Stomach smooth muscle (tissue), 2 donors: ENCODE measurements at regions not wholly inside any gene's neighbourhood (a gene's known extent, or its start where the extent isn't known, plus 50 kb on each side); places are given as distances from the start of the nearest gene placed in this dataset.
"Not testable (repeated sequence)": the region's sequence is repeated elsewhere in the genome, so short reads cannot be mapped to it uniquely, and the experiment has no call there.

Experiments used
- H3K27ac ChIP-seq: one replicate; pipeline ENCODE4 v1.7.0; 2013; ENCODE audit warnings: mild to moderate bottlenecking, low read length, inconsistent platforms
- H3K27me3 ChIP-seq, 2 donors: one replicate each; pipeline ENCODE4 v1.7.0; 2013; ENCODE audit warnings: low read length in 2 of 2; ENCODE audit not compliant: insufficient read depth in 2 of 2, control insufficient read depth in 1 of 2
- H3K36me3 ChIP-seq, 2 donors: one replicate each; pipeline ENCODE4 v1.7.0; 2013; ENCODE audit warnings: low read length in 2 of 2; ENCODE audit not compliant: control insufficient read depth in 2 of 2, insufficient read depth in 2 of 2
- H3K4me1 ChIP-seq: one replicate; pipeline ENCODE4 v1.7.0; 2013; ENCODE audit warnings: low read length; ENCODE audit not compliant: control insufficient read depth, insufficient read depth
- H3K4me3 ChIP-seq, 2 donors: one replicate each; pipeline ENCODE4 v1.7.0; 2013; ENCODE audit warnings: low read length in 2 of 2
- H3K9ac ChIP-seq, 2 donors: one replicate each; pipeline ENCODE4 v1.7.0; 2013; ENCODE audit warnings: low read length in 2 of 2, mild to moderate bottlenecking in 1 of 2
- H3K9me3 ChIP-seq, 2 donors: one replicate each; pipeline ENCODE4 v1.7.0; 2013; ENCODE audit warnings: low read length in 2 of 2; ENCODE audit not compliant: control insufficient read depth in 2 of 2
- donor health status: healthy.
- donor health status: Pancreatic carcinoma.

GRCh38 chr3:101913168-101913567 lies 63.9 kb downstream of the NFKBIZ start:
- H3K27me3 ChIP-seq: no peaks in the 10 kb centered on the region
- H3K9me3 ChIP-seq: no peaks in the 10 kb centered on the region
- H3K27ac ChIP-seq: no peak overlapping the region
- H3K4me3 ChIP-seq: no peak overlapping the region
- H3K4me1 ChIP-seq: no peaks in the 10 kb centered on the region
- H3K36me3 ChIP-seq: no peaks in the 10 kb centered on the region
- no peak overlapping the region for H3K9ac ChIP-seq

- not testable (repeated sequence) for H3K27ac ChIP-seq, H3K27me3 ChIP-seq
Measured at GRCh38 chr3:101917761-101918160, 68.4 kb downstream of the NFKBIZ start.

GRCh38 chr3:101922151-101922725 lies 72.9 kb downstream of the NFKBIZ start:
- not testable (repeated sequence) for H3K9ac ChIP-seq, H3K27ac ChIP-seq, H3K36me3 ChIP-seq, H3K9me3 ChIP-seq, H3K27me3 ChIP-seq, H3K4me1 ChIP-seq, H3K4me3 ChIP-seq

More at GRCh38 chr3:101917761-101918160, 68.4 kb downstream of the NFKBIZ start:
- not testable (repeated sequence) for H3K36me3 ChIP-seq, H3K4me1 ChIP-seq, H3K9me3 ChIP-seq, H3K4me3 ChIP-seq, H3K9ac ChIP-seq

- H3K36me3 ChIP-seq, H3K9ac ChIP-seq, H3K4me3 ChIP-seq, H3K9me3 ChIP-seq, H3K27me3 ChIP-seq, H3K27ac ChIP-seq, H3K4me1 ChIP-seq: not testable (repeated sequence)
Measured at GRCh38 chr3:101924621-101925020, 75.3 kb downstream of the NFKBIZ start.

- H3K4me3 ChIP-seq, H3K27ac ChIP-seq: not testable (repeated sequence)
Measured at GRCh38 chr3:101925124-101925523, 75.8 kb downstream of the NFKBIZ start.

GRCh38 chr3:101925564-101925963 lies 76.2 kb downstream of the NFKBIZ start:
- Histone ChIP-seq H3K27me3 (no peaks in the 10 kb centered on the region), H3K9ac (no peak overlapping the region), H3K4me1 (no peaks in the 10 kb centered on the region), H3K27ac (no peak overlapping the region), H3K9me3 (no peaks in the 10 kb centered on the region), H3K4me3 (no peak overlapping the region), H3K36me3 (no peaks in the 10 kb centered on the region)

More at GRCh38 chr3:101925124-101925523, 75.8 kb downstream of the NFKBIZ start:
- not testable (repeated sequence) for H3K27me3 ChIP-seq, H3K4me1 ChIP-seq, H3K36me3 ChIP-seq, H3K9me3 ChIP-seq, H3K9ac ChIP-seq

GRCh38 chr3:101926594-101927105 lies 77.3 kb downstream of the NFKBIZ start:
- Histone ChIP-seq H3K4me3 (no peak overlapping the region), H3K27ac (no peak overlapping the region), H3K4me1 (no peaks in the 10 kb centered on the region)

GRCh38 chr3:101928890-101929289 lies 79.6 kb downstream of the NFKBIZ start:
- no peaks in the 10 kb centered on the region for H3K36me3 ChIP-seq
- H3K9ac ChIP-seq: no peak overlapping the region
- no peaks in the 10 kb centered on the region for H3K27me3 ChIP-seq
- H3K9me3 ChIP-seq: no peaks in the 10 kb centered on the region
- no peak overlapping the region for H3K4me3 ChIP-seq
- H3K27ac ChIP-seq: no peak overlapping the region
- no peaks in the 10 kb centered on the region for H3K4me1 ChIP-seq

More at GRCh38 chr3:101926594-101927105, 77.3 kb downstream of the NFKBIZ start:
- H3K9ac ChIP-seq: no peak overlapping the region
- H3K27me3 ChIP-seq: no peaks in the 10 kb centered on the region
- no peaks in the 10 kb centered on the region for H3K36me3 ChIP-seq
- no peaks in the 10 kb centered on the region for H3K9me3 ChIP-seq

GRCh38 chr3:101931081-101931480 lies 81.8 kb downstream of the NFKBIZ start:
- H3K36me3 ChIP-seq: no peaks in the 10 kb centered on the region
- no peaks in the 10 kb centered on the region for H3K9me3 ChIP-seq
- H3K4me1 ChIP-seq: no peaks in the 10 kb centered on the region
- no peak overlapping the region for H3K4me3 ChIP-seq
- H3K9ac ChIP-seq: no peak overlapping the region
- no peak overlapping the region for H3K27ac ChIP-seq
- H3K27me3 ChIP-seq: no peaks in the 10 kb centered on the region

- Histone ChIP-seq H3K4me3 (no peak overlapping the region), H3K27me3 (no peaks in the 10 kb centered on the region), H3K9me3 (no peaks in the 10 kb centered on the region), H3K27ac (no peak overlapping the region), H3K9ac (no peak overlapping the region), H3K36me3 (no peaks in the 10 kb centered on the region), H3K4me1 (no peaks in the 10 kb centered on the region)
Measured at GRCh38 chr3:101932326-101933068, 83.2 kb downstream of the NFKBIZ start.
